H9 (cell line): ENCODE measurements at regions not wholly inside any gene's neighbourhood (a gene's known extent, or its start where the extent isn't known, plus 50 kb on each side); places are given as distances from the start of the nearest gene placed in this dataset.

Experiments used
- DNase-seq: peaks from one replicate; pipeline ENCODE4 v3.0.0-alpha.2; 2017
- H2AFZ ChIP-seq: one replicate; pipeline ENCODE4 v1.6.1; 2013; ENCODE audit warnings: mild to moderate bottlenecking, low read length, control low read depth, moderate library complexity
- H2AK5ac ChIP-seq: 2 replicates; pipeline ENCODE4 v1.6.1; 2013; ENCODE audit warnings: low read length, control low read depth, mixed read lengths; ENCODE audit not compliant: insufficient read length
- H2BK120ac ChIP-seq: one replicate; pipeline ENCODE4 v1.6.1; 2013; ENCODE audit warnings: low read depth, mild to moderate bottlenecking, low read length, control low read depth, inconsistent platforms; ENCODE audit not compliant: poor library complexity, severe bottlenecking
- H2BK12ac ChIP-seq: 2 replicates; pipeline ENCODE4 v1.6.1; 2013; ENCODE audit warnings: low read length, control low read depth, mixed read lengths, low read depth; ENCODE audit not compliant: insufficient read length
- H2BK15ac ChIP-seq: 2 replicates; pipeline ENCODE4 v1.6.1; 2013; ENCODE audit warnings: low read depth, low read length, control low read depth
- H2BK20ac ChIP-seq: one replicate; pipeline ENCODE4 v1.6.1; 2013; ENCODE audit warnings: low read depth, mild to moderate bottlenecking, low read length, control low read depth, inconsistent platforms; ENCODE audit not compliant: poor library complexity, severe bottlenecking
- H2BK5ac ChIP-seq: 2 replicates; pipeline ENCODE4 v1.6.1; 2013; ENCODE audit warnings: low read length, control low read depth, mixed read lengths; ENCODE audit not compliant: insufficient read length
- H3K14ac ChIP-seq: 2 replicates; pipeline ENCODE4 v1.6.1; 2013; ENCODE audit warnings: low read length, control low read depth; ENCODE audit not compliant: insufficient read depth
- H3K18ac ChIP-seq: 2 replicates; pipeline ENCODE4 v1.6.1; 2013; ENCODE audit warnings: low read depth, mild to moderate bottlenecking, mixed read lengths, low read length, control low read depth; ENCODE audit not compliant: insufficient read length
- H3K23ac ChIP-seq: 2 replicates; pipeline ENCODE4 v1.6.1; 2013; ENCODE audit warnings: low read length, control low read depth, mixed read lengths, low read depth; ENCODE audit not compliant: insufficient read length
- H3K23me2 ChIP-seq: 2 replicates; pipeline ENCODE4 v1.6.1; 2013; ENCODE audit warnings: low read depth, mild to moderate bottlenecking, mixed read lengths, low read length, control low read depth; ENCODE audit not compliant: insufficient read length, poor library complexity, severe bottlenecking
- H3K27ac ChIP-seq: 2 replicates; pipeline ENCODE4 v1.5.1; 2013; ENCODE audit warnings: low read length, control low read depth, mixed read lengths, low read depth; ENCODE audit not compliant: insufficient read length
- H3K27me3 ChIP-seq: 2 replicates; pipeline ENCODE4 v1.6.1; 2013; ENCODE audit warnings: low read length, control low read depth, inconsistent platforms; ENCODE audit not compliant: insufficient read depth
- H3K4ac ChIP-seq: 2 replicates; pipeline ENCODE4 v1.6.1; 2013; ENCODE audit warnings: low read depth, mild to moderate bottlenecking, control low read depth, inconsistent platforms, low read length, moderate library complexity
- H3K4me1 ChIP-seq: 2 replicates; pipeline ENCODE4 v1.6.1; 2013; ENCODE audit warnings: low read length, control low read depth, inconsistent platforms; ENCODE audit not compliant: insufficient read depth
- H3K4me2 ChIP-seq: 2 replicates; pipeline ENCODE4 v1.6.1; 2013; ENCODE audit warnings: low read length, control low read depth, mixed read lengths; ENCODE audit not compliant: insufficient read length, insufficient read depth
- H3K56ac ChIP-seq: 2 replicates; pipeline ENCODE4 v1.6.1; 2013; ENCODE audit warnings: low read depth, mild to moderate bottlenecking, mixed read lengths, low read length, control low read depth; ENCODE audit not compliant: insufficient read length
- H3K79me1 ChIP-seq: 2 replicates; pipeline ENCODE4 v1.6.1; 2013; ENCODE audit warnings: low read depth, mild to moderate bottlenecking, moderate library complexity, low read length, control low read depth, inconsistent platforms; ENCODE audit not compliant: insufficient read depth, poor library complexity, severe bottlenecking
- H3K79me2 ChIP-seq: 2 replicates; pipeline ENCODE4 v1.6.1; 2013; ENCODE audit warnings: low read length, control low read depth, inconsistent platforms; ENCODE audit not compliant: insufficient read depth
- H3K9ac ChIP-seq: 2 replicates; pipeline ENCODE4 v1.6.1; 2013; ENCODE audit warnings: low read length, control low read depth, mixed read lengths; ENCODE audit not compliant: insufficient read length; ENCODE audit errors: extremely low read depth
- H3K9me3 ChIP-seq: one replicate; pipeline ENCODE4 v1.6.1; 2013; ENCODE audit warnings: low read depth, low read length, inconsistent platforms; ENCODE audit not compliant: control insufficient read depth
- H3T11ph ChIP-seq: one replicate; pipeline ENCODE4 v1.6.1; 2013; ENCODE audit warnings: mild to moderate bottlenecking, low read length, control low read depth, inconsistent platforms
- H4K20me1 ChIP-seq: one replicate; pipeline ENCODE4 v1.6.1; 2013; ENCODE audit not compliant: control insufficient read depth, insufficient read length, insufficient read depth
- H4K5ac ChIP-seq: 2 replicates; pipeline ENCODE4 v1.6.1; 2013; ENCODE audit warnings: low read depth, mild to moderate bottlenecking, mixed read lengths, low read length, control low read depth; ENCODE audit not compliant: insufficient read length
- H4K8ac ChIP-seq: replicated peaks from 2 replicates; pipeline ENCODE4 v1.6.1; 2013; ENCODE audit warnings: low read length, control low read depth, mixed read lengths, low read depth; ENCODE audit not compliant: insufficient read length
- H4K91ac ChIP-seq: 2 replicates; pipeline ENCODE4 v1.6.1; 2013; ENCODE audit warnings: low read depth, mild to moderate bottlenecking, moderate library complexity, mixed read lengths, low read length, control low read depth; ENCODE audit not compliant: insufficient read length
- H3K27ac Mint-ChIP-seq, 3 experiments: 2 replicates in 2 of 3; 3 replicates in 1 of 3; pipeline ENCODE4 v1.8.0; 2020 to 2021; ENCODE audit warnings: mixed read lengths in 3 of 3, mild to moderate bottlenecking in 1 of 3, moderate library complexity in 1 of 3
- H3K27me3 Mint-ChIP-seq: 2 replicates; pipeline ENCODE4 v1.8.0; 2021; ENCODE audit warnings: low read depth, mild to moderate bottlenecking, moderate library complexity, mixed read lengths
- H3K36me3 Mint-ChIP-seq, 3 experiments: 2 replicates in 2 of 3; 3 replicates in 1 of 3; pipeline ENCODE4 v1.8.0; 2020 to 2021; ENCODE audit warnings: low read depth in 3 of 3, mixed read lengths in 3 of 3; ENCODE audit not compliant: insufficient read depth in 1 of 3
- H3K4me1 Mint-ChIP-seq, 2 experiments: 2 replicates each; pipeline ENCODE4 v1.8.0; 2020; ENCODE audit warnings: mixed read lengths in 2 of 2
- H3K4me3 Mint-ChIP-seq, 2 experiments: 2 replicates in 1 of 2; 3 replicates in 1 of 2; pipeline ENCODE4 v1.8.0; 2020 to 2021; ENCODE audit warnings: mild to moderate bottlenecking in 2 of 2, mixed read lengths in 2 of 2, moderate library complexity in 1 of 2
- H3K9me3 Mint-ChIP-seq, 2 experiments: 2 replicates in 1 of 2; 3 replicates in 1 of 2; pipeline ENCODE4 v1.8.0; 2020; ENCODE audit warnings: mild to moderate bottlenecking in 2 of 2, mixed read lengths in 2 of 2, moderate library complexity in 1 of 2
- TF ChIP-seq, protein P1 (sequence below): fragments of 200-600 bp; sonication (generic); conservative IDR thresholded peaks from 3 replicates; pipeline ENCODE4 v1.8.0; 2021; ENCODE audit warnings: antibody characterized with exemption, mild to moderate bottlenecking

DNA sequence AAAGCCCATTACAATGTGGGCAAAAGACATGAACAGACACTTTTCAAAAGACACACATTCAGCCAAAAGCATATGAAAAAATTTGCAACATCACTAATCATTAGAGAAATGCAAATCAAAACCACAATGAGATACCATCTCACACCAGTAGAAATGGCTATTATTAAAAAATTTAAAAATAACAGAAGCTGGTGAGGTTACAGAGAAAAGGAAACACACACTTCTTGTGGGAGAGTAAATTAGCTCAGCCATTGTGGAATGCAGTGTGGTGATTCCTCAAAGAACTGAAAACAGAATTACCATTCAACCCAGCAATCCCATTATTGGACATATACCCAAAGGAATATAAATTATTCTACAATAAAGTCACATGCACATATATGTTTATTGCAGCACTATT lies 585.2 kb upstream of the TUSC1 start:
- H3K4me1 Mint-ChIP-seq: peaks cover 3 to 6% of the 10 kb centered on the region in 2 experiments; a peak in 3 of 4 replicates
- no peak overlapping the region for H3K18ac ChIP-seq
- peaks cover 1% of the 10 kb centered on the region; the same call in 1 of the 2 replicates for H3K27me3 Mint-ChIP-seq

More for the DNA sequence above, 585.2 kb upstream of the TUSC1 start:
- Histone ChIP-seq H3T11ph (no peak overlapping the region), H2AFZ (no peak overlapping the region), H3K9me3 (no peaks in the 10 kb centered on the region), H2AK5ac (no peak overlapping the region), H3K4me1 (no peaks in the 10 kb centered on the region; the same call in 1 of the 2 replicates), H3K4me2 (no peak overlapping the region), H3K27me3 (no peaks in the 10 kb centered on the region), H2BK5ac (no peak overlapping the region), H3K56ac (no peak overlapping the region), H3K4ac (no peak overlapping the region), H3K23me2 (no peaks in the 10 kb centered on the region), H3K79me2 (no peaks in the 10 kb centered on the region), H3K79me1 (no peaks in the 10 kb centered on the region), H3K23ac (no peak overlapping the region), H3K14ac (no peak overlapping the region), H2BK12ac (no peak overlapping the region), H4K5ac (no peak overlapping the region), H3K27ac (no peak overlapping the region), H4K20me1 (no peaks in the 10 kb centered on the region), H2BK20ac (no peak overlapping the region), H2BK15ac (no peak overlapping the region), H2BK120ac (no peak overlapping the region), H4K91ac (no peak overlapping the region), H4K8ac (no peak overlapping the region), H3K9ac (no peak overlapping the region)
- peaks cover 5 to 9% of the 10 kb centered on the region in 2 experiments; a peak in 4 of 5 replicates for H3K9me3 Mint-ChIP-seq
- peaks cover 0 to 16% (median 0%) of the 10 kb centered on the region in 3 experiments; a peak in 3 of 7 replicates for H3K36me3 Mint-ChIP-seq
- H3K27ac Mint-ChIP-seq: no peak overlapping the region
- no peak overlapping the region for H3K4me3 Mint-ChIP-seq
- TF ChIP-seq, protein P1, sequence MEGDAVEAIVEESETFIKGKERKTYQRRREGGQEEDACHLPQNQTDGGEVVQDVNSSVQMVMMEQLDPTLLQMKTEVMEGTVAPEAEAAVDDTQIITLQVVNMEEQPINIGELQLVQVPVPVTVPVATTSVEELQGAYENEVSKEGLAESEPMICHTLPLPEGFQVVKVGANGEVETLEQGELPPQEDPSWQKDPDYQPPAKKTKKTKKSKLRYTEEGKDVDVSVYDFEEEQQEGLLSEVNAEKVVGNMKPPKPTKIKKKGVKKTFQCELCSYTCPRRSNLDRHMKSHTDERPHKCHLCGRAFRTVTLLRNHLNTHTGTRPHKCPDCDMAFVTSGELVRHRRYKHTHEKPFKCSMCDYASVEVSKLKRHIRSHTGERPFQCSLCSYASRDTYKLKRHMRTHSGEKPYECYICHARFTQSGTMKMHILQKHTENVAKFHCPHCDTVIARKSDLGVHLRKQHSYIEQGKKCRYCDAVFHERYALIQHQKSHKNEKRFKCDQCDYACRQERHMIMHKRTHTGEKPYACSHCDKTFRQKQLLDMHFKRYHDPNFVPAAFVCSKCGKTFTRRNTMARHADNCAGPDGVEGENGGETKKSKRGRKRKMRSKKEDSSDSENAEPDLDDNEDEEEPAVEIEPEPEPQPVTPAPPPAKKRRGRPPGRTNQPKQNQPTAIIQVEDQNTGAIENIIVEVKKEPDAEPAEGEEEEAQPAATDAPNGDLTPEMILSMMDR: no peak
- DNase-seq: no peak
